SK-N-SH treated with all-trans-retinoic acid at 6 μM for 48 hours (cell line): ENCODE measurements at regions not wholly inside any gene's neighbourhood (a gene's known extent, or its start where the extent isn't known, plus 50 kb on each side); places are given as distances from the start of the nearest gene placed in this dataset.

Source experiments
- RARB ChIP-seq: fragments of 250-450 bp; sonication (Bioruptor Pico); IDR thresholded peaks from 2 replicates; pipeline ENCODE4 v1.8.0; 2021; ENCODE audit warnings: mild to moderate bottlenecking, moderate library complexity
- TCF4 ChIP-seq: fragments of 250-450 bp; sonication (Bioruptor Pico); IDR thresholded peaks from 2 replicates; pipeline ENCODE4 v1.8.0; 2021; ENCODE audit warnings: mild to moderate bottlenecking, moderate library complexity, borderline replicate concordance
- ZC3H10 ChIP-seq: fragments of 250-450 bp; sonication (Bioruptor Pico); IDR thresholded peaks from 2 replicates; pipeline ENCODE4 v1.5.1; 2021; ENCODE audit warnings: mild to moderate bottlenecking, moderate library complexity

DNA sequence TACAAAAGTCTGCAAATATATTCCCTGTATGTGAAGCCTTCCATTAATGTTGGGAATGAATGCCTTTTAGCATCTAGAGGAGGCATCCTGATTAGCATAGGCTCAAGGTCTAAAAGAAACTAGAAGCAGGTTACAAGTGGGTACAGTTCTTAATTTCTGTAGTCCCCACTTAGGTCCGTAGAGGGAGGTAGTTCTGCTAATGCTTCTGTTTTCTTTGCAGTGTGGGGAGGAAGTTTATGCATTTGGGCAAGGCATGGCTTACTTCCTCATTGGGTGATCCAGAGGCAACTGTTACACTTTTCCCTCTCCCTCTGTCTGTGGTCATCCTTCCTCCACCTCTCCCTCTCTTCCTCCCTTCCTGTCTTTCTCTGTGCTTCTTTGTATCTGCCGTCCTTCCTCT lies 108.4 kb upstream of the ZKSCAN2 start:
- TF ChIP-seq ZC3H10: no peak
- TF ChIP-seq TCF4 (CRISPR knock-in tag): no peak
- no peak for TF ChIP-seq RARB (CRISPR knock-in tag)
